ENCODE measurements at regions not wholly inside any gene's neighbourhood (a gene's known extent, or its start where the extent isn't known, plus 50 kb on each side); places are given as distances from the start of the nearest gene placed in this dataset.

- DNase-seq (ENCODE audit: low read depth, low spot score), result no peak
These were observed 146.9 kb downstream of the KLF13 start for GRCh38 chr15:31473385-31474058.

DNA sequence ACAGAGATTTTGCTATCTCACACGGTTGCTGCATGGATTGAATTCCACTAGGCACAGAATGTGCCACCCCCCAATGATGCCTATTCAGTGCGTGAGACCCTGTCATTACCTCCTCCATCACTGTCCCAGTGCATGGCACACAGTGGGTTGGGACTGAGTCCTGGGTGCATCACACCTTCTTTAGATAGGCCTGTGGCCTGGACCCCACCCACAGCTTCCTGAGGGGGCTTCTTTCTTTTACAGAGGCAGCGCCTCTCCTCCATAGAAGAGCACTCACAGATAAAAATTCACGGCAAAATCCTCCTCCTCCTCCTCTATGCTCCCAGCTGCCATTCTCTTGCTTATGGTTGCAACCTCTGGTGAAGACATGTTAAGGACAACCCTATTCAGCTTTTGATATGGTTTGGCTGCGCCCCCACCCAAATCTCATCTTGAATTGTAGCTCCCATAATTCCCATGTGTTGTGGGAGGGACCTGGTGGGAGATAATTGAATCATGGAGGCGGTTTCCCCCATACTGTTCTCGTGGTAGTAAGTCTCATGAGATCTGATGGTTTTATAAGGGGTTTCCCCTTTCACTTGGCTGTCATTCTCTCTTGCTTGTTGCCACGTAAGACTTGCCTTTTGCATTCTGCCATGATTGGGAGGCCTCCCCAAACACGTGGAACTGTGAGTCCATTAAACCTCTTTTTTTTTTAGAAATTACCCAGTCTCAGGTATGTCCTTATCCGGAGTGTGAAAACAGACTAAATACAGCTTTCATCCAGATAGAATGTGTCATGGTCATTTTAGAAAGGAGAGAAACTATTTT, 147.6 kb downstream of the KLF13 start:
- DNase-seq (ENCODE audit: low read depth, low spot score), result no peak

DNA sequence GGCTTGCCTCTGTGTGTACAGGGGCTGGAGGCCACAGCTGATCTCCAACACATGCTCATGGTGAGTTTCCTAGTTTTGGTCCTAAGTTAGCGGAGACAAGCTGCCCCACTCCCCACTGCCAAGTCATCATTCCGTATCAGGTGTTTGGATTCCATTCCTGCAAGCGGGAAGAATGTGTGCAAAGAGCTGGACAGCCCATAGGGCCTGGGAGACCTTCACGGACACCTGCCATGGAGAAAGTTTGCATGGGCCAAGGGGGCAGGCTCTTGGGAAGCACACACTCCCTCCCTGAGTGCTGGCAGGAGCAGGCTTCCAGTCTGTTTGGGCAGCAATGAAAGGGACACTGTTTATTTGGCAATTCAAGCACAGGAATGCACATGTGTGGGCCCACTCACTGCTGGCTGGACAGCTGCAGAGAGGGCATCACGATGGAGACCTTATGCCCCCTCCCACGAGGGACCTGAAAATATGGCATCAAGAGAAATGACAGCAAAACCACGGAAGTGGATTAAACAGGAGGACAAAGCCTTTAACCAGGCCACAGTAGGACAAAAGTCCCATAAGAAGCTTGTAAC, 149.7 kb downstream of the KLF13 start:
- no peak for DNase-seq (ENCODE audit: low read depth, low spot score)

DNA sequence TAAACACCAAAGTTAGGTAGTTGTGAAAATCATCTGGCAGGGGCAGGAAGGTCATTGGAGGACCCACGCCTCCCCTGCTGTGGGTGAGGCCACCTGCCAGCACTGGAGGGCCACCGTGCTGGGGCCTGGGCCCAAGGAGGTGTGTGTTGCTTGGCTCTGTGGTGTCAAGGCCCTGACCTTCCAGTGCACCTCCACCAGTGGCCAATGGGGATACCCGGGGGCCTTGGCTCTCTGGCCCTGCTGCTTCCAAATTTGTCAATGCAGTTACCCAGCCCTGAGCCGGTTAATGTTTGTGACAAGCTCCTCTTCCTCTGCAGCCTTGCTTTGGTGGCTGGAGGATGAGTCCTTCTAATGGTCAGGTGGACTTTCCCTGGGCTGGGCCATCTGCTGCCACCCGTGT, 150.2 kb downstream of the KLF13 start:
- no peak for DNase-seq (ENCODE audit: low read depth, low spot score)

GRCh38 chr15:31477301-31477700, 150.7 kb downstream of the KLF13 start:
- DNase-seq (ENCODE audit: low read depth, low spot score), result no peak

DNA sequence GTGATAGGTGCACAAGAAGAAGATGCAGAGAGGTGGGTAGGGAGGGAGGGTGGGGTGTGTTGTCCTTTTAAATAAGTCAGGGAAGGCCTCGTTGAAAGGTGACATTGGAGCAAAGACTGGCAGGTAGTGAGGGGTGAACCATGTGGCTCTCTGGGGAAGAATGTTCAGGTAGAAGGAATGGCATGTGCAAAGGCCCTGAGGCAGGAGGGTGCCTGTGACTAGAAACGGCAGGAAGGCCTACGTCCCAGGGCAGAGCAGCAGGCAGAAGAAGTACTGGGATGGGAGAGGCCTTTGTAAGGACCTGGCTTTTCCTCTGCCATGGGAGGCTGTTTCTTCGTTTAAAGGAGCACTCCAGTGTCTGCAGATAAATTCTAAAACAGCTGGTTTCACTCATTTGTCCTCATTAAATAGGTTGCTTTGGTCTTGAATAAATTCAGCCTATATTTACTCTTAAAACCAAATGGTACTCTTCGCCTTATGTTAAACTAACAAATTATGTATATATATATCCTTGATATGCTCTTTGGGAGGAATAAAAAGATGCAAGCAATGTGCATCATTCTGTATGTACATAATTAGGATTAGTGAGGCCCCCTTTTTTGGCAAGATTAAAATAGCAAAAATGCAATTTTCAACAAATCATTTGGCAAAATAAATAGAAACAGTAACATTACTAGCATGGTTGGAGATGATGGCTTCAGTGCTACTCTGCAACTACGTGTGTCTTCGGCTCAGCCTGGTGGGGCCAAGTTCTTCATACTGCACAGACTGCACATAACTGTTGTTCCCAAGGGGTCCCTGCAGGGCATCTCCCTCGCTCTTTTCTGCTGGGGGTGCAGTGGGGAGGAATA, 151.4 kb downstream of the KLF13 start:
- DNase-seq (ENCODE audit: low read depth, low spot score), result no peak

DNA sequence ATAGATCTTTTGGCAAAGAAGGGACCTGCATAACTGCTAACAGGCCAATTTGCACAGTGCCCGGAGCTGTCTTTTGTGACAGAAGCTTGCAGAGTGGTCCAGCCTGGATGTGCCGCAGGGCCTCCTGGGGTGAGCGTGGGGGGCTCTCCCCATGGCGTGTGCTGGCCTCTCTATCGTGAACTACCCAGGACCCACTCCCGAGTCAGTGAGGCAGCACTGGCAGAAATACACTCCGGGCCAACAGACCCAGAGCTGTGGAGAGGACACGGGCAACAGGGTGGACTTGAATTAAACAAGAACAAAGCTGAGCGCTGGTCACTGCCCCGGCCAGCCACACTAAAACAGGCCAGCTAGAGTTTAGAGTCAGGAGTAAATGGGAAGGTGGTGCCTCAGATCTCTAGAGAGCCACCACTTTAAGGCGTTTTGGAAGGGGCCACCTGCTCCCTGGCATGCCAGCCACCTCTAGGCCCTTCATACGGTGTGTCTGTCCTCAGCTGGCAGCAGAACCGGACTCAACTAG, 152.1 kb downstream of the KLF13 start:
- DNase-seq (ENCODE audit: low read depth, low spot score), result no peak

DNA sequence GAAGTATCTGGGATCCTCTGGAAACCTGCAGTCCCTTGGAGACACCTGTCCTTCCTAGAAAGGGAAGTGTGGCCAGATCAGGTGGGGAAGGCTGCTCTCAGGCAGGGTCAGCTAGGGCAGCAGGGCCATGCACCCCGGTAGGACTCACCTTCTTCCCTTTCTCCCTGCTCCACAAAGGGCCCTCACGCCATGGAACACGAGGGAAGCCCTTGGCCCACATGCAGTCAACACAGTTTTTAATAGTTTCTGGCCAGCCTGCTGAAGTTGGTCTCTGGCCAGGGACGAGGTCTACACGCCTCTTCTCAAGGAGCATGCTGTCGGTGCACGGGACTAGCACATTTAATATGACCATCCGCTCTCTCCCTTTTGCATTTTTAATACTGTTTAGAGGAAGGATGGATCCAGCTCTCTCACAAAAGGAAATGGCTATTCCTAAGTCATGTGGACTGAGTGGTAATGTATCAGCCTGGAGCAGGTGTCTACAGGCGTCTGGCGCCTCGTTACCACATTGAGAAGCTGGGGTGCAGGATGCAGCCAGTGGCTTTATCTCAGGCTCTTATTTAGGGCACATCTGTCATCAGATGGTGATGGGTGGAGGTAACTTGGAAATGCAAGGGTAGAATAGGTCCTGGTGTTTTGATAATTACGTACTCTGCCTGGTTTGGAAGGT, 153.9 kb downstream of the KLF13 start:
- no peak for DNase-seq (ENCODE audit: low read depth, low spot score)

DNA sequence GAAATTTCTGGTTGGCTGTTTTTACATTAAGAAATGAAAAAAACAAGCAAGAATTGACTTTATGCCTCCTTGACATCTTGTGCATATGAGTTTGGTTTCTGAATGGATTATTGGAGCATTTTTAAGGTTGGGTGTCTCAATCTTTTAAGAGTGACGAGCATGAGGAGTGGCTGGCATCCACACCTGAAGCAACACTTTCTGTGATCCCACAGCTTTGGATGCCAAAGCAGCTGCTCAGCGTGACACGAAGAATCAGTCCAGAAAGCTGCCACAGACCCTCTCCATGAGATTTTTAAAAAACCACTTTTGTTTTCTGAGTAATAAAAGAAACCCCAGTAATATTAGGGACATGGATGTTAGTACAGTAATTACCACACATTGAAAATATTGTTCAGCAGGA, 154.5 kb downstream of the KLF13 start:
- no peak for DNase-seq (ENCODE audit: low read depth, low spot score)

DNA sequence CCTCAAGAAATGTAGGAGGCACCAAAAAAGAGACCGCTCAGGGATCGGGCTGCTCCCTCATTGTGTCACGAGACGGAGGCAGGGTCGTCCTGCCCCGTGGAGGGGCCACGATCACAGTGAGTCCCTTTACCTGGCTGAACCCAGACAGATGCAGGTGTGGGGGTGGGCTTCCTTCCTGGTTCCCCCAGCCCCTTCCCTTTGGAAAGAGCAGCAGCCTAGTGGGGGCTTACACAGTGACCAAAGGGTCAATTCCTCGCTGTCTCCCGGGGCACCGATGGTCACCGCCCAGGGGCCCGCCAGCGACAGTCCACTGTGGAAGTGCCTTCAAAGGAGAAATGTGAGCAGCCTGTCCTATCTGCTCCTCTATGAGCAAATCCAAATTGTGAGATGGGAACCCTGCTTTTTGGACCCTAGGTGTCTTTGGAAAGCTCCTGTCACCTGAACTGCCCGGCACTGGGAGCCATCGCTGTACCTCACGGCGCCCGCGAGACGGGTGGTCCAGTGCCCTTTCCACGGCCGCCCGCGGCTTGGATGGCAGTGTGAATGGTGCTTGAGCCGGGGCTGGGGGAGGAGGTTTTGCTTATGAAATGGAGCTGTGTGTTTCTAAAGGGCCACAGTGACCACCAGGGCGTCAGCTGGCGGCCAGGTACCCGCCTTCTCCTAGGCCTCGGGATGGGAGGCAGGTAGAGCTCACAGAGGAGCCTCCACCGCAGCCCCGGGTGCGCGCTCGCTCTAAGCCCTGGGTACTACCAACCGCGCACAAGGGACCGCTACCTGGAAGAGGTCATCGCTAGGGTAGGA, 155.7 kb downstream of the KLF13 start:
- no peak for DNase-seq (ENCODE audit: low read depth, low spot score)

DNA sequence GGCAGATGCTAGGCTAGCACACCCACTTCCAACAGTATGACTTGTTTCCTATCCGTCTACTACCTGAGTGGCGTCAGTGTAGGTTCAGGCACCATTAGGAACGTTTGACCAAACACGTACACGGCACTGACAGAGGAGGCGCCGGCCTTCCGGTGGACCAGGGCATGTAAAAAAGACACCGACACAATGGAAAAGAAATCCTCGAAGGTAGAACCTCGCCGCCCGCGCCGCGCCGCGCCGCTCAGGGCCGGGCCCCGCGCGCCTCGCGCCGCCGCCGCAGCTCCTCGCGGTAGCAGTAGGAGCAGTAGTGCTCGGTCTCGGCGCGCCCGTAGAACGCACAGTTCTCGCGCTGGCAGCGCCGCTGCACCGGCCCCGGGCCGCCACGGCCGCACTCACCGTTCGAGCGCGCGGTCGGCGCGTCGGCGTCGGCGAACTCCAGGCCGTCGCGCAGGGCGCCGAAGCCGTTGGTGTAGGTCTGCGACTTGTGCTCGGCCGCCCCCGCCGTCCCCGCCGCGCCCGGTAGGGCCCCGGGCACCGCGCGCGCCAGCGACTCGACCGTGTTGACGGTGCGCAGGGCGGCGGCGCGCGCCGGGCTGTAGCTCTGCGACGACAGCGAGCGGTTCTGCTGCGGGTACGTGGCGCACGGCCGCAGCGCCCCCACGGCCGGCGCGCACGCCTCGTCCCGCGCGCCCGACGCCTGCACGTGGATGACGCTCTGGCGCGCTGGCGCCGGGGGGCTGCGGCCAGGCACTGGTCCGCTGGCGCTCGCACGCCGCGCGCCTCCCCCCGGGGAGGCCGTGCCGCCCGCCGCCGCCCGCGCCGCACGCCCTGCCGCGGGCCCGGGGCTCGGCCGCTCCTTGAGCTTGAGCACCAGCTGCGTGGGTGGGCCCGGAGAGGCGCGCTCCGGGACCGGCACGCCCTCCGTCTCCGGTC, 156.7 kb downstream of the KLF13 start:
- DNase-seq (ENCODE audit: low read depth, low spot score), result no peak

DNA sequence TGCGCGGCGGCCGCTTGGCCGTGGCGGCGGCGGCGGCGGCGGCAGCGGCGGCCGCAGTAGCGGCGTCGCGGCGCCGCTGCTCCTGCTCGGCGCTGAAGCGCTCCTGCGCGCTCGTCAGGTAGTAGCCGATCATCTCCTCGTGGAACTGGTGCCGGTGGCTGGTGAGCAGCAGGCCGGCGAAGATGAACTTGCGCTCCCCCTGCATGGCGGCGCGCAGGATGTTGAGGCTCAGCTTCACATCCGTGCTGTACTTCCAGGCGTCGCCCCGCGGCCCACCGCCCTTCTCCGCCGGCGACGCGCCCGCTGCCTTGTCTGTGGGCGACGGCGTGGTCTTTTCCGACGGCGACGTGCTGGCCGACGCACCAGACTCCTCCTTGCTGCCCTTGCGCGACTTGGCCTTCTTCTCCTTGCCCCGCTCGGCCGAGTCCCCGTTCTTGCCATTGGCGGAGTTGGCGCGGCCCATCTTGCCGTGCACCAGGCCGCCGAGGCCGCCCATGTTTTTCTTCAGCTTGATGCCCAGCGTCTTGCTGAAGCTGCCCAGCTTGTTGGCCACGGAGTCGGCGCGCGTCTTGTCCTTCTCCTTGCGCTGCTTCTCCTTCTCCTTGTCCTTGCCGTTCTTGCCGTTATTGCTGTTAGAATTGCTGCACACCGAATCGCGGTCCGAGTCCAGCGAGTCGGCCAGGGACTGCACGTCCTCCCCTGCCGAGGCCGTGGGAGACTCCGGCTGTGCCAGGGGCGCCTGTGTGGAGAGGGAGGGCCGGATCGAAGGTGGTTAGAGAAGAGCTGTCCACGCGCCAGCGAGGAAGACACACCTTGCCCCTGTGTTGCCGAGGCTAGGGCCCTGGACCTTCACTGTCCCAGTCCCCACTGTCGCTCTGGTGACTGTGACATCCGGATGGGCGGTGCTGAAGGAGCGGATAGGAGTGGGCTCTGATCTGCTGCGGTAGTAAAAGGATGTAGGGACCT, 157.6 kb downstream of the KLF13 start:
- peak; percentile 22 for DNase-seq (ENCODE audit: low read depth, low spot score)

- DNase-seq (ENCODE audit: low read depth, low spot score), result no peak
These were observed 158.4 kb downstream of the KLF13 start for GRCh38 chr15:31484986-31485385.

GRCh38 chr15:31485431-31485830, 158.8 kb downstream of the KLF13 start:
- DNase-seq (ENCODE audit: low read depth, low spot score), result no peak

DNA sequence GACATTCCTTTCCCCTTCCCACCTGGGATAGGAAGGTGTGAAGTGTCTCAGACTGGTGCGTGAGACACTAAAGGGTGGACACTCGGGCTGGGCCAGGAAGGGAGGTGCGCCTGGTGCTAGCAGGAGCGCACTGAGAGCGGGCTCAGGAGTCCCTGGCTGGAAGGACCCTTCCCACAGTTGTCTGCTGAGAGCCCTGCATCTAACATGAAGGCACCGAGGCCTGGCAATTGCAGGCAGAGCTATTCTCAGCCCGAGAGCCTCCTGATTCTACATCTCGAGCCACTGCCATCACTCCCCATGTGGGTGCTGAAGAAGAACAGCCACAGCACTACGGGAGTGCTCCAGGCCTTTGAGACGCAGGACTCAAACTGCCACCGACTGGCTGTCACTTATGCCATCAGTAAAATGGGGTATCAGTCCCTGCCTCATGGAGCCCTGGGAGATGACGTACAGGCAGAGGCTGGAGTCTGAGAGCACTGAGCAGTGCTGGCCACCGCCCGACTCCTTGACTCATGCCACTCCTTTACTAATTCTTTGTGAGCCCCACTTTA, 159.4 kb downstream of the KLF13 start:
- no peak for DNase-seq (ENCODE audit: low read depth, low spot score)

DNA sequence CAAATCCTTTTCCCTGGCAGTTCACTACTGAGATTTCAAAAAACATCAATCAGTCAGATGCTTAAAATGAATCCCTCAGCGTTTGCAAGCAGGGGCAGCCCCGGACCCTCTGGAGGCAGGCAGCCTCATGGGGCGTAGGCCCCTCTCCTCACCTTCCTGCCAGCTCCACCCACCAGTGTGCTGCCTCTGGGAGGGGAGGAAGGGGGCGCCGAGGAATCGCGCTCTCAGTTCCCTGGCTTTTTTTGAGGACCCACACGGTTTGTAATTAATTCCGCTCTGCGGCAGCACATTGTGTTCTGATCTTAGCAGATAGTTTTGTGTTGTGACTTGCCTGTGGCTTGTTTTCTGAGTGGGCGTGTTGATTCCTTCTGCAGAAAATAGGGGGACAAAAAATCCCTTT, 159.9 kb downstream of the KLF13 start:
- DNase-seq (ENCODE audit: low read depth, low spot score), result no peak

- DNase-seq (ENCODE audit: low read depth, low spot score), result no peak
These were observed 160.5 kb downstream of the KLF13 start for GRCh38 chr15:31486906-31487695.
